Neuronal stem cell (in vitro differentiated cells): ENCODE measurements at regions not wholly inside any gene's neighbourhood (a gene's known extent, or its start where the extent isn't known, plus 50 kb on each side); places are given as distances from the start of the nearest gene placed in this dataset.

ENCODE experiments used
- DNase-seq: peaks from one replicate; pipeline ENCODE4 v3.0.0-alpha.2; 2013; ENCODE audit warnings: low spot score
- H2AFZ ChIP-seq: one replicate; pipeline ENCODE4 v1.6.1; 2013; ENCODE audit warnings: mild to moderate bottlenecking, low read length, inconsistent platforms
- H2AK5ac ChIP-seq: 2 replicates; pipeline ENCODE4 v1.6.1; 2013; ENCODE audit warnings: low read depth, mild to moderate bottlenecking, inconsistent platforms, low read length, moderate library complexity, mixed read lengths
- H2BK120ac ChIP-seq: 2 replicates; pipeline ENCODE4 v1.6.1; 2013; ENCODE audit warnings: low read depth, mild to moderate bottlenecking, inconsistent platforms, low read length, moderate library complexity, mixed read lengths
- H2BK12ac ChIP-seq: one replicate; pipeline ENCODE4 v1.6.1; 2013; ENCODE audit warnings: low read length, inconsistent platforms
- H2BK15ac ChIP-seq: 2 replicates; pipeline ENCODE4 v1.6.1; 2013; ENCODE audit warnings: mild to moderate bottlenecking, low read length, inconsistent platforms, mixed read lengths
- H2BK5ac ChIP-seq: one replicate; pipeline ENCODE4 v1.6.1; 2013; ENCODE audit warnings: inconsistent platforms, mild to moderate bottlenecking, low read length, moderate library complexity
- H3K14ac ChIP-seq: one replicate; pipeline ENCODE4 v1.6.1; 2013; ENCODE audit warnings: low read length, inconsistent platforms
- H3K18ac ChIP-seq: 2 replicates; pipeline ENCODE4 v1.6.1; 2013; ENCODE audit warnings: low read length, inconsistent platforms
- H3K23ac ChIP-seq: 2 replicates; pipeline ENCODE4 v1.6.1; 2013; ENCODE audit warnings: low read depth, mild to moderate bottlenecking, mixed read lengths, low read length, inconsistent platforms; ENCODE audit not compliant: poor library complexity
- H3K27ac ChIP-seq: replicated peaks from 3 replicates; pipeline ENCODE4 v1.5.1; 2013; ENCODE audit warnings: low read length, inconsistent platforms
- H3K27me3 ChIP-seq, 3 experiments: 2 replicates each; pipeline ENCODE4 v1.6.1; 2013; ENCODE audit warnings: low read length in 3 of 3, mild to moderate bottlenecking in 2 of 3, inconsistent platforms in 1 of 3, low read depth in 1 of 3, mixed read lengths in 1 of 3, moderate library complexity in 1 of 3; ENCODE audit not compliant: control insufficient read depth in 3 of 3, insufficient read depth in 3 of 3
- H3K36me3 ChIP-seq, 2 donors: replicated peaks in 1 of 2; 2 replicates each; pipeline ENCODE4 v1.6.1; 2013; ENCODE audit warnings: low read length in 2 of 2; ENCODE audit not compliant: control insufficient read depth in 2 of 2, insufficient read depth in 2 of 2
- H3K4ac ChIP-seq: 2 replicates; pipeline ENCODE4 v1.6.1; 2013; ENCODE audit warnings: inconsistent platforms, mild to moderate bottlenecking, low read length, moderate library complexity
- H3K4me1 ChIP-seq, 2 donors: 1 replicate in 1 of 2; 2 replicates in 1 of 2; pipeline ENCODE4 v1.6.1; 2013; ENCODE audit warnings: low read length in 2 of 2, low read depth in 1 of 2; ENCODE audit not compliant: control insufficient read depth in 2 of 2, insufficient read depth in 1 of 2
- H3K4me2 ChIP-seq: one replicate; pipeline ENCODE4 v1.6.1; 2013; ENCODE audit warnings: mild to moderate bottlenecking, low read length, inconsistent platforms; ENCODE audit not compliant: insufficient read depth, poor library complexity, severe bottlenecking
- H3K4me3 ChIP-seq, 2 donors: 2 replicates each; pipeline ENCODE4 v1.5.1; 2013; ENCODE audit warnings: low read length in 2 of 2, mild to moderate bottlenecking in 2 of 2, inconsistent platforms in 1 of 2, moderate library complexity in 1 of 2
- H3K79me1 ChIP-seq: one replicate; pipeline ENCODE4 v1.6.1; 2013; ENCODE audit warnings: low read depth, mild to moderate bottlenecking, inconsistent platforms, low read length, moderate library complexity
- H3K9ac ChIP-seq: one replicate; pipeline ENCODE4 v1.6.1; 2013; ENCODE audit warnings: mild to moderate bottlenecking, low read depth, low read length, inconsistent platforms; ENCODE audit not compliant: poor library complexity
- H3K9me3 ChIP-seq, 2 donors: replicated peaks in 1 of 2; 2 replicates each; pipeline versions ENCODE3 to v1.6.1; 2013; ENCODE audit warnings: low read length in 2 of 2, mild to moderate bottlenecking in 2 of 2, inconsistent platforms in 1 of 2, low read depth in 1 of 2, mixed read lengths in 1 of 2, moderate library complexity in 1 of 2; ENCODE audit not compliant: control insufficient read depth in 2 of 2, insufficient read depth in 1 of 2
- H4K8ac ChIP-seq: one replicate; pipeline ENCODE4 v1.6.1; 2013; ENCODE audit warnings: low read depth, mild to moderate bottlenecking, inconsistent platforms, low read length, moderate library complexity
- H4K91ac ChIP-seq: one replicate; pipeline ENCODE4 v1.6.1; 2013; ENCODE audit warnings: low read length, low read depth, mild to moderate bottlenecking, inconsistent platforms; ENCODE audit not compliant: poor library complexity
- WGBS, 2 donors: extraction: QIAGEN DNeasy Blood & Tissue Kit; methylation state at CpG; one replicate each; pipeline ENCODE4 v1.1.7; 2013; ENCODE audit warnings: missing lambda C conversion rate in 2 of 2, mixed read lengths in 1 of 2; ENCODE audit not compliant: insufficient read length in 2 of 2, insufficient replicate concordance in 1 of 2; ENCODE audit errors: extremely low coverage in 2 of 2; 5-methylcytosine and 5-hydroxymethylcytosine counted together

DNA sequence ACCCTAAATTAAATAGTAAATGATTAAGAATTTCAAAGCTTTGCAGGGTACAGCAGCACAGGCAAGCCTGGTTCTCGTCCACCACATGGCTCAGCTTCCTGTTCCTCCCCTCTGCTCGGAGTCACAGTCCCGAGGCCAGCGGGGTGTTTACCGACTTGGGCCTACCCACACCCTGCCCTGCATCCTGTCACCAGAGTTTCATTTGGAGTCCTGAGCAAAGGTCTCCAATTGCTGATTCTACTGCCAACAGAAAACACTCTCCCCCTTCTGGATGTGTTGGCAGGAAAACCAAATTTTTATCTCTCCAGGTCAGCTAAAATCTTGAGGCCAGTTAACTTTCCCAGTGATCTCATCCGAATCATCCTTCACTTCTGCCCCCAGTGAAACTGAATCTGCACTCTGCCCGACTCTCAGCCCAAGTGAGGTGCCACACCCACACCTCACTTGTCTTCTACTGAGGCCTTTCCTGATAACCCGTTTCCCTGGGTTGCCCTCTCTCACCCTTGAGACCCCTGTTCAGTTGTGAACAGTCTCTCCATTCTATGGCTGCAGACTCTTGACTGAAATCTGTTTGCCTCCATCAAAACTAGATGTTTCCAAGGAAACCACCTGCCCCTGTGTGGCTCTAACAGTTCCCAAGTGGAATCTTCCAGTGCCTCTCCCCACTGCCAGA, 71.2 kb downstream of the VCPKMT start:
- no peak overlapping the region for H2AK5ac ChIP-seq
- H3K79me1 ChIP-seq: no peaks in the 10 kb centered on the region
- H3K23ac ChIP-seq: no peak overlapping the region
- WGBS, 2 donors: no CpG with 5 or more reads among the region's 8 CpGs
- no peaks in the 10 kb centered on the region for H3K9me3 ChIP-seq
- H3K9ac ChIP-seq: no peak overlapping the region
- no peak overlapping the region for H3K4ac ChIP-seq
- H4K91ac ChIP-seq: no peak overlapping the region
- H3K4me1 ChIP-seq: no peaks in the 10 kb centered on the region
- no peak overlapping the region for H2BK12ac ChIP-seq
- H3K14ac ChIP-seq: no peak overlapping the region
- no peak for DNase-seq
- no peak overlapping the region for H2BK15ac ChIP-seq
- H3K27me3 ChIP-seq: no peaks in the 10 kb centered on the region
- H3K36me3 ChIP-seq: no peaks in the 10 kb centered on the region
- H2BK120ac ChIP-seq: no peak overlapping the region
- no peak overlapping the region for H3K18ac ChIP-seq
- no peak overlapping the region for H3K4me2 ChIP-seq
- H4K8ac ChIP-seq: no peak overlapping the region
- H3K4me3 ChIP-seq: no peak overlapping the region
- no peak overlapping the region for H3K27ac ChIP-seq
- no peak overlapping the region for H2BK5ac ChIP-seq
- peak overlapping the region; percentile 27 for H2AFZ ChIP-seq

DNA sequence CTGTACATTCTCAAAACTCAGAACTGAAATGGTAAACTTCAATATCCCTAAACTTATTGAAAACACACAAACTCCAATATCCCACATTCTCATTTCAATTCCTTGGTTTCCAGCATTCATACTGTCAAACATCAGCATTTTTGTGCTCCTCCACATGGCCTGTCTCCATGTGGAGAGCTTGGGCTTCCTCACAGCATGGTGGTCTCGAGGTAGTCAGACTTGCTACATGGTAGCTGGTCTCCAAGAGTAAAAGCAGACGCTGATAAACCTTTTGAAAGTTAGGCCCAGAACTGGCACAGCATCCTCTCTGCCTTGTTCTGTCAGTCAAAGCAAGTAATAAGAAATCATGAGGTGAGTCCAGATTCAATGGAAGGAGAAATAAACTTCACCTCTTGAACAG, 70.5 kb downstream of the VCPKMT start:
- no peaks in the 10 kb centered on the region for H3K27me3 ChIP-seq
- H3K9ac ChIP-seq: no peak overlapping the region
- H3K79me1 ChIP-seq: no peaks in the 10 kb centered on the region
- no peak overlapping the region for H2BK12ac ChIP-seq
- H3K9me3 ChIP-seq: no peaks in the 10 kb centered on the region
- H3K27ac ChIP-seq: no peak overlapping the region
- no peak overlapping the region for H3K23ac ChIP-seq
- no peak for DNase-seq
- H2BK5ac ChIP-seq: no peak overlapping the region
- no peak overlapping the region for H3K4me3 ChIP-seq
- no peaks in the 10 kb centered on the region for H3K36me3 ChIP-seq
- no peaks in the 10 kb centered on the region for H3K4me1 ChIP-seq
- no peak overlapping the region for H3K14ac ChIP-seq
- H2BK120ac ChIP-seq: no peak overlapping the region
- no peak overlapping the region for H3K18ac ChIP-seq
- H2BK15ac ChIP-seq: no peak overlapping the region
- no peak overlapping the region for H2AFZ ChIP-seq
- H3K4me2 ChIP-seq: no peak overlapping the region
- no peak overlapping the region for H4K8ac ChIP-seq
- H2AK5ac ChIP-seq: no peak overlapping the region
- no peak overlapping the region for H4K91ac ChIP-seq
- no peak overlapping the region for H3K4ac ChIP-seq
- no CpG with 5 or more reads among the region's 2 CpGs for WGBS, 2 donors

DNA sequence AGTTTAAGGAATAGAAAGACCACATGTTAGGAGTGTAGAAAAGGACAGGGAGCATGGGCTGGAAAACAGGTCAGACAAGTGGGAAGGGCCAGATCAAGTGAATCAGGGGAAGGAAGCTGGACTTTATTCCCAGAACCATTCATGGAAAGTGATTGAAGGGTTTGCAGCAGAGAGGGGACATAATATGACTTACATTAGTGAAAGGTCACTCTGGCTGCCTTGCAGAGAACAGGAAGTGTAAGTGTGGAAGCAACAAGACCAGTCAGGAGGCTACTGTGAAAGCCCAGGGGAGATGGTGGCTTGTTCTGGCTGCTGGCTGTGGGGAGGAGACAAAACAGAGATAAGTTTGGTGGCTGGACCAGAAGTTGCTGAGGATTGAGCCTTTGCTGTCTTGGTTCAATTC, 69.1 kb downstream of the VCPKMT start:
- H2BK15ac ChIP-seq: no peak overlapping the region
- DNase-seq: no peak
- no peak overlapping the region for H3K4me3 ChIP-seq
- no peak overlapping the region for H2BK5ac ChIP-seq
- H2BK120ac ChIP-seq: no peak overlapping the region
- H3K18ac ChIP-seq: no peak overlapping the region
- no peak overlapping the region for H2AFZ ChIP-seq
- no peak overlapping the region for H3K27ac ChIP-seq
- H3K27me3 ChIP-seq: no peaks in the 10 kb centered on the region
- no peak overlapping the region for H3K9ac ChIP-seq
- H3K36me3 ChIP-seq: no peaks in the 10 kb centered on the region
- H2AK5ac ChIP-seq: no peak overlapping the region
- H3K9me3 ChIP-seq: no peaks in the 10 kb centered on the region
- no peak overlapping the region for H3K14ac ChIP-seq
- H2BK12ac ChIP-seq: no peak overlapping the region
- H3K79me1 ChIP-seq: no peaks in the 10 kb centered on the region
- no peak overlapping the region for H3K4me2 ChIP-seq
- H4K8ac ChIP-seq: no peak overlapping the region
- no peaks in the 10 kb centered on the region for H3K4me1 ChIP-seq
- H3K23ac ChIP-seq: no peak overlapping the region
- no peak overlapping the region for H3K4ac ChIP-seq
- no peak overlapping the region for H4K91ac ChIP-seq

DNA sequence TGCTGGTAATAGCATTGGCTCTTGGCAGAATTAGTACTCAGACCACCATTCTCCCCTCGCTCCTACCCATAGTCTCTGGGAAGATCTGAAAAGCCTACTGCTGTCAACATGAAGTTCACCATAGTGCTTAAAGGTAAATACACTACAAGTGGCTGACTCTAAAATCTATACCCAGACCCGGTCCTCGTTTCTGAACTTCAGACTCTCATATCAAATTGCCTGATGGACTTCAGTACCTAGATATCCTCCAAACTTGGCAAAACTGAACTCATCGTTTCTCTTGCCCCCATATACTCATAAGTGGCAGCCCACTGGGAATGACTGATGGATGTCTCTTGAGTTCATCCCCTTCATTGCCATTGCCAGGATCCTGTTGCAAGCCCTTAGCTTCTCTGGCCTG, 67.3 kb downstream of the VCPKMT start:
- H4K8ac ChIP-seq: no peak overlapping the region
- H3K14ac ChIP-seq: no peak overlapping the region
- no peak overlapping the region for H3K4ac ChIP-seq
- WGBS, 2 donors: no CpG with 5 or more reads among the region's 4 CpGs
- no peak overlapping the region for H2AK5ac ChIP-seq
- no peaks in the 10 kb centered on the region for H3K79me1 ChIP-seq
- no peak overlapping the region for H2AFZ ChIP-seq
- no peak for DNase-seq
- no peak overlapping the region for H2BK120ac ChIP-seq
- no peak overlapping the region for H2BK5ac ChIP-seq
- H3K23ac ChIP-seq: no peak overlapping the region
- H4K91ac ChIP-seq: no peak overlapping the region
- no peaks in the 10 kb centered on the region for H3K9me3 ChIP-seq
- no peak overlapping the region for H3K4me2 ChIP-seq
- no peak overlapping the region for H2BK12ac ChIP-seq
- H3K18ac ChIP-seq: no peak overlapping the region
- no peaks in the 10 kb centered on the region for H3K36me3 ChIP-seq
- H3K9ac ChIP-seq: no peak overlapping the region
- H3K27ac ChIP-seq: no peak overlapping the region
- no peaks in the 10 kb centered on the region for H3K27me3 ChIP-seq
- no peak overlapping the region for H2BK15ac ChIP-seq
- H3K4me1 ChIP-seq: no peaks in the 10 kb centered on the region
- no peak overlapping the region for H3K4me3 ChIP-seq
